ENCODE measurements at regions not wholly inside any gene's neighbourhood (a gene's known extent, or its start where the extent isn't known, plus 50 kb on each side); places are given as distances from the start of the nearest gene placed in this dataset.

DNA sequence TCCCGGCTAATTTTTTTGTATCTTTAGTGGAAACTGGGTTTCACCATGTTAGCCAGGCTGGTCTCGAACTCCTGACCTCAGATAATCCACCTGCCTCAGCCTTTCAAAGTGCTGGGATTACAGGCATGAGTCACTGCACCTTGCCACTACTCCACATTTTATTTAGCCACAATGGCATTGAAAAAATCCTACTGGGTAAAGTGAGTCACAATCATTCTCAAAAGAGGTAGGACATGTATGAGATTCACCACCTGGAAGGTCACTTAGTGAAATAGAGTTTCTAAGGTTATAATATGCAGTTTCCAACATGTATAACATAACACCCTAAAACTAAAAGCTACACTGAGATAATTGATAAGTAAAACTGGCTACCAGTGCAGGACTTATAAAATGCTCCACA, 159.2 kb downstream of the BTC start:
- TF ChIP-seq, protein P1, sequence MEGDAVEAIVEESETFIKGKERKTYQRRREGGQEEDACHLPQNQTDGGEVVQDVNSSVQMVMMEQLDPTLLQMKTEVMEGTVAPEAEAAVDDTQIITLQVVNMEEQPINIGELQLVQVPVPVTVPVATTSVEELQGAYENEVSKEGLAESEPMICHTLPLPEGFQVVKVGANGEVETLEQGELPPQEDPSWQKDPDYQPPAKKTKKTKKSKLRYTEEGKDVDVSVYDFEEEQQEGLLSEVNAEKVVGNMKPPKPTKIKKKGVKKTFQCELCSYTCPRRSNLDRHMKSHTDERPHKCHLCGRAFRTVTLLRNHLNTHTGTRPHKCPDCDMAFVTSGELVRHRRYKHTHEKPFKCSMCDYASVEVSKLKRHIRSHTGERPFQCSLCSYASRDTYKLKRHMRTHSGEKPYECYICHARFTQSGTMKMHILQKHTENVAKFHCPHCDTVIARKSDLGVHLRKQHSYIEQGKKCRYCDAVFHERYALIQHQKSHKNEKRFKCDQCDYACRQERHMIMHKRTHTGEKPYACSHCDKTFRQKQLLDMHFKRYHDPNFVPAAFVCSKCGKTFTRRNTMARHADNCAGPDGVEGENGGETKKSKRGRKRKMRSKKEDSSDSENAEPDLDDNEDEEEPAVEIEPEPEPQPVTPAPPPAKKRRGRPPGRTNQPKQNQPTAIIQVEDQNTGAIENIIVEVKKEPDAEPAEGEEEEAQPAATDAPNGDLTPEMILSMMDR (IDR thresholded peaks at IDR 0.05), result no peak
- no peak for TF ChIP-seq POLR2A (IDR thresholded peaks at IDR 0.05)

Data from heart left ventricle (tissue), 13 donors.